ENCODE measurements at regions not wholly inside any gene's neighbourhood (a gene's known extent, or its start where the extent isn't known, plus 50 kb on each side); places are given as distances from the start of the nearest gene placed in this dataset.

GRCh38 chr15:45993072-45993471 is 358.2 kb downstream of the SQOR start:
- no peak overlapping the region for H3K4me3 ChIP-seq (ENCODE audit: low read depth, low read length)
- no peak for TF ChIP-seq CTCF (IDR thresholded peaks at IDR 0.05; ENCODE audit: insufficient read depth, low read length)
- DNase-seq (ENCODE audit: low read depth), result no peak

GRCh38 chr15:45993508-45993907 is 358.7 kb downstream of the SQOR start:
- no peak for TF ChIP-seq CTCF (IDR thresholded peaks at IDR 0.05; ENCODE audit: insufficient read depth, low read length)
- no peak overlapping the region for H3K4me3 ChIP-seq (ENCODE audit: low read depth, low read length)
- no peak for DNase-seq (ENCODE audit: low read depth)

- H3K4me3 ChIP-seq (ENCODE audit: low read depth, low read length), result no peak overlapping the region
- DNase-seq (ENCODE audit: low read depth), result no peak
- TF ChIP-seq CTCF (IDR thresholded peaks at IDR 0.05; ENCODE audit: insufficient read depth, low read length), result no peak
These were observed 361.0 kb downstream of the SQOR start for GRCh38 chr15:45995800-45996199.

- DNase-seq (ENCODE audit: low read depth), result no peak
- H3K4me3 ChIP-seq (ENCODE audit: low read depth, low read length), result no peak overlapping the region
- no peak for TF ChIP-seq CTCF (IDR thresholded peaks at IDR 0.05; ENCODE audit: insufficient read depth, low read length)
These were observed 379.7 kb downstream of the SQOR start for GRCh38 chr15:46014532-46014931.

- TF ChIP-seq CTCF (IDR thresholded peaks at IDR 0.05; ENCODE audit: insufficient read depth, low read length), result no peak
- no peak overlapping the region for H3K4me3 ChIP-seq (ENCODE audit: low read depth, low read length)
- no peak for DNase-seq (ENCODE audit: low read depth)
These were observed 399.9 kb downstream of the SQOR start for GRCh38 chr15:46034755-46035154.

GRCh38 chr15:46039703-46040102 is 404.9 kb downstream of the SQOR start:
- no peak for TF ChIP-seq CTCF (IDR thresholded peaks at IDR 0.05; ENCODE audit: insufficient read depth, low read length)
- DNase-seq (ENCODE audit: low read depth), result no peak
- H3K4me3 ChIP-seq (ENCODE audit: low read depth, low read length), result no peak overlapping the region

GRCh38 chr15:46041905-46042304 is 407.1 kb downstream of the SQOR start:
- no peak overlapping the region for H3K4me3 ChIP-seq (ENCODE audit: low read depth, low read length)
- no peak for TF ChIP-seq CTCF (IDR thresholded peaks at IDR 0.05; ENCODE audit: insufficient read depth, low read length)
- DNase-seq (ENCODE audit: low read depth), result no peak

Measured in fibroblast of the aortic adventitia (primary cell).